Colonic mucosa (tissue), 4 donors: ENCODE measurements at regions not wholly inside any gene's neighbourhood (a gene's known extent, or its start where the extent isn't known, plus 50 kb on each side); places are given as distances from the start of the nearest gene placed in this dataset.

Experiments
- DNase-seq: peaks from one replicate; pipeline ENCODE4 v3.0.0-alpha.2; 2020
- H3K27ac ChIP-seq: fragments of 200-600 bp; one replicate; pipeline ENCODE4 v1.8.0; 2021
- H3K27me3 ChIP-seq: fragments of 200-600 bp; one replicate; pipeline ENCODE4 v1.8.0; 2021
- H3K36me3 ChIP-seq: fragments of 200-600 bp; one replicate; pipeline ENCODE4 v1.8.0; 2021
- H3K4me1 ChIP-seq: fragments of 200-600 bp; one replicate; pipeline ENCODE4 v1.8.0; 2021; ENCODE audit warnings: mild to moderate bottlenecking
- H3K4me3 ChIP-seq: fragments of 200-600 bp; one replicate; pipeline ENCODE4 v1.8.0; 2021
- H3K9ac ChIP-seq, 2 donors: one replicate each; pipeline ENCODE4 v1.7.0; 2013; ENCODE audit warnings: control low read depth in 2 of 2, low read depth in 2 of 2, low read length in 2 of 2
- H3K9me3 ChIP-seq: fragments of 200-600 bp; one replicate; pipeline ENCODE4 v1.8.0; 2021
- CTCF ChIP-seq: fragments of 200-600 bp; IDR thresholded peaks from one replicate; pipeline ENCODE4 v1.8.0; 2022; ENCODE audit warnings: antibody characterized with exemption, mild to moderate bottlenecking
- intact Hi-C: fragments of 100-400 bp; cut with DNase I; formaldehyde crosslinking; loops from one replicate; pipeline ENCODE4 v1.14.1; 2022
- donor health status: healthy.
- donor health status: DM: no; HTN: no; CAD: no.
- donor health status: DM: no; HTN: no; CAD: no.

- no peak for DNase-seq
- H3K4me3 ChIP-seq: no peak overlapping the region
- no peaks in the 10 kb centered on the region for H3K9me3 ChIP-seq
- H3K27me3 ChIP-seq: no peaks in the 10 kb centered on the region
- no peaks in the 10 kb centered on the region for H3K36me3 ChIP-seq
- H3K4me1 ChIP-seq: no peaks in the 10 kb centered on the region
- H3K9ac ChIP-seq: no peak overlapping the region
- intact Hi-C loops: no loop called here
- no peak for TF ChIP-seq CTCF
- H3K27ac ChIP-seq: no peak overlapping the region
Observed at GRCh38 chr16:80081846-80082245, 458.9 kb upstream of the DYNLRB2 start.

GRCh38 chr16:80080287-80080851, 460.4 kb upstream of the DYNLRB2 start:
- TF ChIP-seq CTCF: no peak
- H3K27me3 ChIP-seq: no peaks in the 10 kb centered on the region
- H3K27ac ChIP-seq: no peak overlapping the region
- H3K9ac ChIP-seq: no peak overlapping the region
- H3K4me1 ChIP-seq: no peaks in the 10 kb centered on the region
- DNase-seq: no peak
- no peak overlapping the region for H3K4me3 ChIP-seq
- intact Hi-C loops: no loop called here
- no peaks in the 10 kb centered on the region for H3K36me3 ChIP-seq
- no peaks in the 10 kb centered on the region for H3K9me3 ChIP-seq

GRCh38 chr16:80079072-80079471, 461.7 kb upstream of the DYNLRB2 start:
- TF ChIP-seq CTCF: no peak
- Histone ChIP-seq H3K27me3 (no peaks in the 10 kb centered on the region), H3K27ac (no peak overlapping the region), H3K4me1 (no peaks in the 10 kb centered on the region), H3K9me3 (no peaks in the 10 kb centered on the region), H3K9ac (no peak overlapping the region), H3K4me3 (no peak overlapping the region), H3K36me3 (no peaks in the 10 kb centered on the region)
- no peak for DNase-seq
- intact Hi-C loops: no loop called here

DNA sequence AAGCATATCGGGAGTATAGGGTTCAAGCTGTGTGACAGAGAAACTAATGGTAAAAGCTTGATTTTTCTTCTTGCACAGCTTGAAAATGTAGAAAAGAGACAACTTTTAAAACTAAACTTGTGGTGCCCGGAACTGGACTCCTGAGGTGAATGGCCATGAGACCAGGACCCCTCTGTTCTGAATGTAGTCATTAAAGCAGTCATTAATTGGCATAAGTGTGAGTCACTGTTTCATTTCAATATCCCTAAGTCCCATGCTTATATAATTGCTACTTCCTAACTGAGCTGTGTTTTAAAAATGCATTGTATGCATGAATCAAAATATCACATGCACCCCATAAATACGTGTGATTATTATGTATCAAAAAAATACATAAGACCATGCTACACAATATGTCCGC, 463.1 kb upstream of the DYNLRB2 start:
- Histone ChIP-seq H3K27ac (no peak overlapping the region), H3K36me3 (no peaks in the 10 kb centered on the region), H3K9me3 (no peaks in the 10 kb centered on the region), H3K4me3 (no peak overlapping the region), H3K27me3 (no peaks in the 10 kb centered on the region), H3K9ac (no peak overlapping the region), H3K4me1 (no peaks in the 10 kb centered on the region)
- no peak for DNase-seq
- intact Hi-C loops: no loop called here
- TF ChIP-seq CTCF: no peak

GRCh38 chr16:80074329-80074728, 466.5 kb upstream of the DYNLRB2 start:
- no peaks in the 10 kb centered on the region for H3K4me1 ChIP-seq
- no peak overlapping the region for H3K9ac ChIP-seq
- no peaks in the 10 kb centered on the region for H3K27me3 ChIP-seq
- intact Hi-C loops: no loop called here
- DNase-seq: no peak
- no peaks in the 10 kb centered on the region for H3K36me3 ChIP-seq
- no peaks in the 10 kb centered on the region for H3K9me3 ChIP-seq
- no peak overlapping the region for H3K4me3 ChIP-seq
- no peak overlapping the region for H3K27ac ChIP-seq
- no peak for TF ChIP-seq CTCF
